H1 (cell line): ENCODE measurements at regions not wholly inside any gene's neighbourhood (a gene's known extent, or its start where the extent isn't known, plus 50 kb on each side); places are given as distances from the start of the nearest gene placed in this dataset.

Experiments used
- CTCF ChIA-PET: fragments of 300-600 bp; sonication (Branson Sonifier 250); formaldehyde crosslinking; loops from one replicate; lab custom pipeline; 2021; ENCODE audit not compliant: partially characterized antibody; lab: Charles Lee
- POLR2A ChIA-PET: fragments of 300-600 bp; sonication (Branson Sonifier 250); formaldehyde crosslinking; loops from one replicate; lab custom pipeline; 2021; ENCODE audit warnings: inconsistent platforms; ENCODE audit not compliant: partially characterized antibody; lab: Charles Lee
- DNase-seq, 2 experiments: peaks; one replicate each; pipeline versions ENCODE4 v3.0.0 to v3.0.0-alpha.2; 2010 to 2022; ENCODE audit warnings: low spot score in 2 of 2, low read depth in 1 of 2, mixed read lengths in 1 of 2
- FAIRE-seq: peaks from 2 replicates; lab custom pipeline; 2011; peaks lifted over from hg19 to GRCh38; lab: Jason Lieb, UNC
- H2AFZ ChIP-seq: 2 replicates; pipeline ENCODE4 v1.8.1; 2012; ENCODE audit warnings: low read length, inconsistent platforms
- H2AK5ac ChIP-seq: 2 replicates; pipeline ENCODE4 v1.6.1; 2013; ENCODE audit warnings: low read depth, low read length
- H2BK120ac ChIP-seq: replicated peaks from 2 replicates; pipeline ENCODE3; 2013; ENCODE audit warnings: low read depth, low read length, inconsistent platforms
- H2BK12ac ChIP-seq: 2 replicates; pipeline ENCODE4 v1.6.1; 2013; ENCODE audit warnings: low read depth, low read length
- H2BK15ac ChIP-seq: 2 replicates; pipeline ENCODE4 v1.6.1; 2013; ENCODE audit warnings: low read length
- H2BK20ac ChIP-seq: 2 replicates; pipeline ENCODE4 v1.6.1; 2013; ENCODE audit warnings: low read length
- H2BK5ac ChIP-seq: 2 replicates; pipeline ENCODE4 v1.6.1; 2013; ENCODE audit warnings: low read depth, low read length
- H3K14ac ChIP-seq: 2 replicates; pipeline ENCODE4 v1.6.1; 2013; ENCODE audit warnings: inconsistent platforms; ENCODE audit not compliant: insufficient read length
- H3K18ac ChIP-seq: 2 replicates; pipeline ENCODE4 v1.6.1; 2013; ENCODE audit warnings: low read length; ENCODE audit errors: extremely low read depth
- H3K23ac ChIP-seq: 2 replicates; pipeline ENCODE4 v1.6.1; 2013; ENCODE audit warnings: inconsistent platforms; ENCODE audit not compliant: insufficient read length
- H3K23me2 ChIP-seq: 2 replicates; pipeline ENCODE4 v1.6.1; 2013; ENCODE audit warnings: low read depth, low read length
- H3K27ac ChIP-seq: 2 replicates; pipeline ENCODE4 v1.6.1; 2011; ENCODE audit warnings: low read depth, low read length, inconsistent platforms
- H3K27me3 ChIP-seq, 4 experiments: replicated peaks in 1 of 4; 1 replicate in 1 of 4; 2 replicates in 3 of 4; pipeline versions ENCODE4 v1.6.1 to v1.8.1; 2011 to 2013; ENCODE audit warnings: low read length in 3 of 4, mild to moderate bottlenecking in 3 of 4, inconsistent platforms in 2 of 4, mixed read lengths in 2 of 4, moderate library complexity in 1 of 4; ENCODE audit not compliant: control insufficient read depth in 3 of 4, insufficient read depth in 3 of 4; ENCODE audit errors: extremely low read depth in 1 of 4
- H3K36me3 ChIP-seq, 4 experiments: 2 replicates each; pipeline versions ENCODE4 v1.6.1 to v1.8.1; 2011 to 2013; ENCODE audit warnings: mild to moderate bottlenecking in 4 of 4, low read length in 3 of 4, moderate library complexity in 2 of 4, control low read depth in 1 of 4, inconsistent platforms in 1 of 4; ENCODE audit not compliant: insufficient read depth in 4 of 4, control insufficient read depth in 2 of 4
- H3K4ac ChIP-seq: replicated peaks from 2 replicates; pipeline ENCODE3; 2013; ENCODE audit warnings: low read length, low read depth, mixed read lengths, inconsistent platforms; ENCODE audit not compliant: insufficient read length
- H3K4me1 ChIP-seq, 4 experiments: replicated peaks in 1 of 4; 1 replicate in 1 of 4; 2 replicates in 3 of 4; pipeline versions ENCODE4 v1.6.1 to v1.8.1; 2011 to 2013; ENCODE audit warnings: low read length in 3 of 4, inconsistent platforms in 2 of 4, mixed read lengths in 1 of 4; ENCODE audit not compliant: insufficient read depth in 4 of 4, control insufficient read depth in 3 of 4
- H3K4me2 ChIP-seq, 2 experiments: 2 replicates each; pipeline versions ENCODE4 v1.6.1 to v1.8.1; 2011 to 2013; ENCODE audit warnings: low read depth in 2 of 2, low read length in 2 of 2, control low read depth in 1 of 2, inconsistent platforms in 1 of 2, mild to moderate bottlenecking in 1 of 2; ENCODE audit not compliant: insufficient read depth in 1 of 2
- H3K4me3 ChIP-seq, 4 experiments: fragments of 200-600, 300-600 bp in 1 of 4; sonication (generic), shearing (Covaris generic), sonication (Bioruptor Twin) in 1 of 4; 2 replicates each; pipeline versions ENCODE4 v1.5.1 to v1.8.1; 2011 to 2016; ENCODE audit warnings: low read length in 4 of 4, low read depth in 3 of 4, control low read depth in 2 of 4, inconsistent platforms in 2 of 4, mild to moderate bottlenecking in 2 of 4, mixed read lengths in 1 of 4, moderate library complexity in 1 of 4; ENCODE audit not compliant: insufficient read depth in 2 of 4; ENCODE audit errors: extremely low read depth in 1 of 4
- H3K56ac ChIP-seq: replicated peaks from 2 replicates; pipeline ENCODE3; 2013; ENCODE audit warnings: low read depth, mild to moderate bottlenecking, mixed read lengths, low read length, inconsistent platforms; ENCODE audit not compliant: insufficient read length
- H3K79me1 ChIP-seq: 2 replicates; pipeline ENCODE4 v1.6.1; 2013; ENCODE audit warnings: low read depth, low read length, control low read depth
- H3K79me2 ChIP-seq, 2 experiments: 2 replicates each; pipeline versions ENCODE4 v1.6.1 to v1.8.1; 2012 to 2013; ENCODE audit warnings: low read length in 2 of 2, mild to moderate bottlenecking in 2 of 2, inconsistent platforms in 1 of 2; ENCODE audit not compliant: insufficient read depth in 2 of 2, control insufficient read depth in 1 of 2
- H3K9ac ChIP-seq, 4 experiments: replicated peaks in 1 of 4; 1 replicate in 1 of 4; 2 replicates in 3 of 4; pipeline versions ENCODE4 v1.6.1 to v1.8.1; 2011 to 2013; ENCODE audit warnings: low read depth in 3 of 4, low read length in 3 of 4, control low read depth in 2 of 4, mild to moderate bottlenecking in 2 of 4, moderate library complexity in 2 of 4, inconsistent platforms in 1 of 4; ENCODE audit errors: extremely low read depth in 1 of 4
- H3K9me3 ChIP-seq, 2 experiments: 2 replicates each; pipeline versions ENCODE4 v1.6.1 to v1.8.1; 2012 to 2013; ENCODE audit warnings: mild to moderate bottlenecking in 2 of 2, moderate library complexity in 2 of 2, control low read depth in 1 of 2, inconsistent platforms in 1 of 2, low read depth in 1 of 2, low read length in 1 of 2, mixed read lengths in 1 of 2; ENCODE audit not compliant: insufficient read depth in 2 of 2
- H4K20me1 ChIP-seq, 2 experiments: replicated peaks in 1 of 2; 2 replicates each; pipeline versions ENCODE3 to v1.8.1; 2011 to 2013; ENCODE audit warnings: inconsistent platforms in 2 of 2, low read length in 2 of 2, mild to moderate bottlenecking in 1 of 2; ENCODE audit not compliant: insufficient read depth in 2 of 2, control insufficient read depth in 1 of 2
- H4K5ac ChIP-seq: 2 replicates; pipeline ENCODE4 v1.6.1; 2013; ENCODE audit warnings: low read length, low read depth, mixed read lengths, inconsistent platforms; ENCODE audit not compliant: insufficient read length
- H4K8ac ChIP-seq: 2 replicates; pipeline ENCODE4 v1.8.0; 2013; ENCODE audit warnings: mild to moderate bottlenecking, moderate library complexity, low read length, inconsistent platforms; ENCODE audit not compliant: insufficient read depth; ENCODE audit errors: extremely low read depth
- H4K91ac ChIP-seq: replicated peaks from 2 replicates; pipeline ENCODE3; 2013; ENCODE audit warnings: low read length, mixed read lengths, inconsistent platforms; ENCODE audit not compliant: insufficient read length
- ATF2 ChIP-seq: IDR thresholded peaks from 2 replicates; pipeline ENCODE4 v1.6.1; 2012; ENCODE audit warnings: low read length, inconsistent platforms
- BACH1 ChIP-seq: IDR thresholded peaks from 2 replicates; pipeline ENCODE4 v1.6.1; 2012; ENCODE audit warnings: low read length, improper control_type of control experiment
- CHD1 ChIP-seq: IDR thresholded peaks from 2 replicates; pipeline ENCODE4 v1.6.1; 2012; ENCODE audit warnings: low read depth, low read length, improper control_type of control experiment
- E2F6 ChIP-seq: IDR thresholded peaks from 2 replicates; pipeline ENCODE4 v1.6.1; 2012; ENCODE audit warnings: inconsistent platforms
- KDM1A ChIP-seq: fragments of 200-600, 300-600 bp; sonication (generic); IDR thresholded peaks from 2 replicates; pipeline ENCODE4 v1.7.1; 2016; ENCODE audit warnings: mild to moderate bottlenecking, low read length, borderline replicate concordance
- MAFK ChIP-seq: IDR thresholded peaks from 2 replicates; pipeline ENCODE4 v1.6.1; 2012; ENCODE audit warnings: low read depth, mild to moderate bottlenecking, improper control_type of control experiment, low read length
- NANOG ChIP-seq: IDR thresholded peaks from 2 replicates; pipeline ENCODE4 v1.6.1; 2011; ENCODE audit warnings: low read length, low read depth, mild to moderate bottlenecking, inconsistent platforms; ENCODE audit not compliant: insufficient read depth, poor library complexity, severe bottlenecking
- RXRA ChIP-seq: IDR thresholded peaks from 2 replicates; pipeline ENCODE4 v1.6.1; 2011; ENCODE audit warnings: low read depth, mild to moderate bottlenecking, low read length, moderate library complexity; ENCODE audit not compliant: insufficient read depth
- TCF12 ChIP-seq: IDR thresholded peaks from 2 replicates; pipeline ENCODE4 v1.6.1; 2011; ENCODE audit warnings: low read depth, mild to moderate bottlenecking, low read length
- WGBS, 2 experiments: shearing (Covaris generic) in 1 of 2; methylation state at CpG; one replicate each; pipeline versions ENCODE4 v1.1.6 to v1.1.7; 2013 to 2015; ENCODE audit warnings: low lambda C conversion rate in 2 of 2, mixed read lengths in 2 of 2, inconsistent platforms in 1 of 2, low coverage in 1 of 2, missing lambda C conversion rate in 1 of 2; ENCODE audit not compliant: insufficient replicate concordance in 2 of 2, insufficient coverage in 1 of 2, insufficient read length in 1 of 2; ENCODE audit errors: extremely low coverage in 1 of 2, missing lambda C conversion rate in 1 of 2; 5-methylcytosine and 5-hydroxymethylcytosine counted together

- Histone ChIP-seq H3K4me2 (no peak overlapping the region), H3K9me3 (no peaks in the 10 kb centered on the region), H4K8ac (no peak overlapping the region), H4K20me1 (no peaks in the 10 kb centered on the region), H3K23ac (no peak overlapping the region), H2BK15ac (no peak overlapping the region), H2BK20ac (no peak overlapping the region), H3K27me3 (no peaks in the 10 kb centered on the region), H3K4me1 (no peaks in the 10 kb centered on the region; a peak in 2 of 7 replicates), H2BK120ac (no peak overlapping the region), H3K14ac (no peak overlapping the region), H2BK5ac (no peak overlapping the region), H2AFZ (no peak overlapping the region), H3K79me2 (no peaks in the 10 kb centered on the region), H3K4me3 (no peak overlapping the region), H2AK5ac (no peak overlapping the region), H3K4ac (no peak overlapping the region), H3K18ac (no peak overlapping the region), H2BK12ac (no peak overlapping the region), H3K23me2 (no peaks in the 10 kb centered on the region), H4K5ac (no peak overlapping the region), H3K36me3 (no peaks in the 10 kb centered on the region), H3K27ac (no peak overlapping the region), H3K9ac (no peak overlapping the region), H3K56ac (no peak overlapping the region), H3K79me1 (no peaks in the 10 kb centered on the region), H4K91ac (no peak overlapping the region)
- POLR2A ChIA-PET = interaction anchor here (1.2 kb wide), 1 partner anchor 41 kb away, joined by 4 read pairs; no protein-coding TSS in a partner anchor
- DNase-seq = no peak
- TF ChIP-seq ATF2 (no peak), BACH1 (no peak), NANOG (no peak), E2F6 (no peak), CHD1 (no peak), MAFK (no peak), KDM1A (no peak), TCF12 (no peak), RXRA (no peak)
- no peak for FAIRE-seq
- WGBS, 2 experiments = 95% methylated on average over 1 of the region's 1 CpG; no CpG with 5 or more reads in 1 of the 2 experiments
- CTCF ChIA-PET = interaction anchor here (0.7 to 1.7 kb wide), 4 partner anchors 7 to 722 kb away, joined by 3 to 4 read pairs (median 3); no protein-coding TSS in a partner anchor
Observed at GRCh38 chr2:216991563-216991962, 131.7 kb upstream of the TNP1 start.
